ENCODE measurements at regions not wholly inside any gene's neighbourhood (a gene's known extent, or its start where the extent isn't known, plus 50 kb on each side); places are given as distances from the start of the nearest gene placed in this dataset.

DNA sequence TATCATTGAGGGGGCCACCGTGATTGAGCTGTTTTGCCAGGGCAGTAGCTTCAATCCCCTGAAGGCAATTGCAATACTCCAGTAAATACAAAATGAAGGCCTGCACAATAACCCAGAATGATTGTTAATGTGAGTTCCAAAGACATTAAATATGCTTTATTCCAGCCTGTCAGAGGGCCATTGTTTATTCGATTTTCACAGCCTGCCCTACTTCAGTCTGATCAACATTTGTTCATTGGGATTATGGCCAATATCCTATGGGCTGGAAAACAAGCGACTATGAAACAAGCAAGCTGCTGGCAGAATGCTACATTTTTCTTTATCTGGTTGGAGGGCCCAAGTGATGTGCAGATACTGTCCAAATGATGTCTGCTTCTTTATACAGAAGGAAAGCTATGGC is 543.1 kb downstream of the TLE1 start (continued):
- TF ChIP-seq RAD51 (IDR thresholded peaks at IDR 0.05; ENCODE audit: borderline replicate concordance, low read depth) (no peak), ZNF121 (CRISPR knock-in tag; conservative IDR thresholded peaks at IDR 0.05) (no peak), ZBTB12 (CRISPR knock-in tag; IDR thresholded peaks at IDR 0.05) (no peak)

GRCh38 chr9:81145331-81145963 is 543.9 kb downstream of the TLE1 start:
- no peaks in the 10 kb centered on the region for H3K36me3 ChIP-seq (ENCODE audit: control insufficient read depth, insufficient read depth, low read length)
- BruUV-seq (replicated peaks), result no TSS peak
- H3K4me1 ChIP-seq (replicated peaks in 1 of 2; ENCODE audit: control insufficient read depth in 2 of 2, insufficient read depth in 2 of 2, low read length in 2 of 2), result no peaks in the 10 kb centered on the region
- H4K20me1 ChIP-seq (replicated peaks; ENCODE audit: control insufficient read depth, insufficient read depth, low read length), result no peaks in the 10 kb centered on the region
- ChIA-PET CTCF (ENCODE audit: low intra/inter-chr PET ratio) (no interaction called here), POLR2A (no interaction called here)
- no peaks in the 10 kb centered on the region for H3K9me1 ChIP-seq (ENCODE audit: control insufficient read depth, insufficient read depth, low read length)
- H3K4me3 ChIP-seq, result no peak overlapping the region
- H3K27me3 ChIP-seq (ENCODE audit: control insufficient read depth in 2 of 2, insufficient read depth in 2 of 2, low read length in 2 of 2), result no peaks in the 10 kb centered on the region
- ATAC-seq (no peak), DNase-seq (ENCODE audit: extremely low read depth in 1 of 4, low spot score in 3 of 4) (no peak), FAIRE-seq (no peak)
- H3K9me3 ChIP-seq (replicated peaks; ENCODE audit: control insufficient read depth, insufficient read depth, low read depth, low read length), result no peaks in the 10 kb centered on the region
- no peaks in the 10 kb centered on the region for H3K79me2 ChIP-seq (ENCODE audit: control insufficient read depth, insufficient read depth, low read length)
- no peak overlapping the region for H3K4me2 ChIP-seq (ENCODE audit: insufficient read depth, low read length)
- no peak overlapping the region for H3K9ac ChIP-seq (ENCODE audit: insufficient read depth in 1 of 2, low read depth in 2 of 2, low read length in 2 of 2)
- intact Hi-C loops (cut with micrococcal nuclease) (no loop called here), in situ Hi-C loops (cut with MboI) (no loop called here)
- H3K27ac ChIP-seq (ENCODE audit: extremely low read depth, low read depth, low read length), result no peak overlapping the region
- WGBS (ENCODE audit: insufficient coverage, low coverage, missing lambda C conversion rate), result 5% methylated on average over 6 of the region's 10 CpGs
- no peak overlapping the region for H2AFZ ChIP-seq (ENCODE audit: low read depth, low read length)
- TF ChIP-seq CBX8 (IDR thresholded peaks at IDR 0.05; ENCODE audit: borderline replicate concordance, extremely low read depth, low read depth, low read length, poor library complexity, severe bottlenecking), result no peak
- TF ChIP-seq ZBTB7A (IDR thresholded peaks at IDR 0.05; ENCODE audit: borderline replicate concordance, control insufficient read depth, low read depth, low read length), result no peak
- no peak for TF ChIP-seq TGIF2 (CRISPR knock-in tag; IDR thresholded peaks at IDR 0.05)
- no peak for TF ChIP-seq ZNF436 (CRISPR knock-in tag; IDR thresholded peaks at IDR 0.05)
- TF ChIP-seq LCOR (CRISPR knock-in tag; IDR thresholded peaks at IDR 0.05), result no peak
- no peak for TF ChIP-seq KHSRP (IDR thresholded peaks at IDR 0.05)
- TF ChIP-seq, protein P1, sequence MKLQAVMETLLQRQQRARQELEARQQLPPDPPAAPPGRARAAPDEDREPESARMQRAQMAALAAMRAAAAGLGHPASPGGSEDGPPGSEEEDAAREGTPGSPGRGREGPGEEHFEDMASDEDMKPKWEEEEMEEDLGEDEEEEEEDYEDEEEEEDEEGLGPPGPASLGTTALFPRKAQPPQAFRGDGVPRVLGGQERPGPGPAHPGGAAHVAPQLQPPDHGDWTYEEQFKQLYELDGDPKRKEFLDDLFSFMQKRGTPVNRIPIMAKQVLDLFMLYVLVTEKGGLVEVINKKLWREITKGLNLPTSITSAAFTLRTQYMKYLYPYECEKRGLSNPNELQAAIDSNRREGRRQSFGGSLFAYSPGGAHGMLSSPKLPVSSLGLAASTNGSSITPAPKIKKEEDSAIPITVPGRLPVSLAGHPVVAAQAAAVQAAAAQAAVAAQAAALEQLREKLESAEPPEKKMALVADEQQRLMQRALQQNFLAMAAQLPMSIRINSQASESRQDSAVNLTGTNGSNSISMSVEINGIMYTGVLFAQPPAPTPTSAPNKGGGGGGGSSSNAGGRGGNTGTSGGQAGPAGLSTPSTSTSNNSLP (IDR thresholded peaks at IDR 0.05; ENCODE audit: borderline replicate concordance, low read depth, low read length), result no peak
- no peak for TF ChIP-seq NR4A1 (CRISPR knock-in tag; IDR thresholded peaks at IDR 0.05)
- no peak for TF ChIP-seq NR4A1 (tag; IDR thresholded peaks at IDR 0.05)
- TF ChIP-seq, protein P2, sequence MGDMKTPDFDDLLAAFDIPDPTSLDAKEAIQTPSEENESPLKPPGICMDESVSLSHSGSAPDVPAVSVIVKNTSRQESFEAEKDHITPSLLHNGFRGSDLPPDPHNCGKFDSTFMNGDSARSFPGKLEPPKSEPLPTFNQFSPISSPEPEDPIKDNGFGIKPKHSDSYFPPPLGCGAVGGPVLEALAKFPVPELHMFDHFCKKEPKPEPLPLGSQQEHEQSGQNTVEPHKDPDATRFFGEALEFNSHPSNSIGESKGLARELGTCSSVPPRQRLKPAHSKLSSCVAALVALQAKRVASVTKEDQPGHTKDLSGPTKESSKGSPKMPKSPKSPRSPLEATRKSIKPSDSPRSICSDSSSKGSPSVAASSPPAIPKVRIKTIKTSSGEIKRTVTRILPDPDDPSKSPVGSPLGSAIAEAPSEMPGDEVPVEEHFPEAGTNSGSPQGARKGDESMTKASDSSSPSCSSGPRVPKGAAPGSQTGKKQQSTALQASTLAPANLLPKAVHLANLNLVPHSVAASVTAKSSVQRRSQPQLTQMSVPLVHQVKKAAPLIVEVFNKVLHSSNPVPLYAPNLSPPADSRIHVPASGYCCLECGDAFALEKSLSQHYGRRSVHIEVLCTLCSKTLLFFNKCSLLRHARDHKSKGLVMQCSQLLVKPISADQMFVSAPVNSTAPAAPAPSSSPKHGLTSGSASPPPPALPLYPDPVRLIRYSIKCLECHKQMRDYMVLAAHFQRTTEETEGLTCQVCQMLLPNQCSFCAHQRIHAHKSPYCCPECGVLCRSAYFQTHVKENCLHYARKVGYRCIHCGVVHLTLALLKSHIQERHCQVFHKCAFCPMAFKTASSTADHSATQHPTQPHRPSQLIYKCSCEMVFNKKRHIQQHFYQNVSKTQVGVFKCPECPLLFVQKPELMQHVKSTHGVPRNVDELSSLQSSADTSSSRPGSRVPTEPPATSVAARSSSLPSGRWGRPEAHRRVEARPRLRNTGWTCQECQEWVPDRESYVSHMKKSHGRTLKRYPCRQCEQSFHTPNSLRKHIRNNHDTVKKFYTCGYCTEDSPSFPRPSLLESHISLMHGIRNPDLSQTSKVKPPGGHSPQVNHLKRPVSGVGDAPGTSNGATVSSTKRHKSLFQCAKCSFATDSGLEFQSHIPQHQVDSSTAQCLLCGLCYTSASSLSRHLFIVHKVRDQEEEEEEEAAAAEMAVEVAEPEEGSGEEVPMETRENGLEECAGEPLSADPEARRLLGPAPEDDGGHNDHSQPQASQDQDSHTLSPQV (IDR thresholded peaks at IDR 0.05), result no peak
- TF ChIP-seq MYC (IDR thresholded peaks at IDR 0.05; ENCODE audit: low read depth, low read length), result no peak
- no peak for TF ChIP-seq MYC (CRISPR knock-in tag; IDR thresholded peaks at IDR 0.05; ENCODE audit: borderline replicate concordance, low read depth)
